Effector CD8-positive, alpha-beta T cell (primary cell): ENCODE measurements at regions not wholly inside any gene's neighbourhood (a gene's known extent, or its start where the extent isn't known, plus 50 kb on each side); places are given as distances from the start of the nearest gene placed in this dataset.
A peak's percentile ranks its signal among the peaks of the same experiment; 100 is the strongest.

ENCODE experiments used
- DNase-seq: peaks from one replicate; lab custom pipeline; 2025; lab: John Stamatoyannopoulos, UW

DNA sequence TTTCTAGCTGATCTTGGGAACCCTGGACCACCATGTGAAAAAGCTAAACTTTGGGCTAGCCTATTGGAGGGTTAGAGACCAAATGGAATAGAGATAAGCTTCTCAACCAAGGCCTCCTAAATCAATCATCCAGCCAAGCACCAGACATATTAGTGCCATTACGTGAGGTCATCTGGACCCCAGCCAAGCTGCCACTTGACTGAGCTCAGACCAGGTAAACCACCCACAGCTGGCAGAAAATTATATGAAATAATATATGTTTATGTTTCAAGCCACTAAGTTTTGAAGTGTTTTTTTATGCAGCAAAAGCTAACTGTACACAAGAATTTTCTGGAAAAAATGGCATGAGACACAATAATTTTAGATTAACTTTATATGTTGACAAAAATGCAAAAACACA is 82.6 kb upstream of the PCGF5 start:
- DNase-seq: no peak

DNA sequence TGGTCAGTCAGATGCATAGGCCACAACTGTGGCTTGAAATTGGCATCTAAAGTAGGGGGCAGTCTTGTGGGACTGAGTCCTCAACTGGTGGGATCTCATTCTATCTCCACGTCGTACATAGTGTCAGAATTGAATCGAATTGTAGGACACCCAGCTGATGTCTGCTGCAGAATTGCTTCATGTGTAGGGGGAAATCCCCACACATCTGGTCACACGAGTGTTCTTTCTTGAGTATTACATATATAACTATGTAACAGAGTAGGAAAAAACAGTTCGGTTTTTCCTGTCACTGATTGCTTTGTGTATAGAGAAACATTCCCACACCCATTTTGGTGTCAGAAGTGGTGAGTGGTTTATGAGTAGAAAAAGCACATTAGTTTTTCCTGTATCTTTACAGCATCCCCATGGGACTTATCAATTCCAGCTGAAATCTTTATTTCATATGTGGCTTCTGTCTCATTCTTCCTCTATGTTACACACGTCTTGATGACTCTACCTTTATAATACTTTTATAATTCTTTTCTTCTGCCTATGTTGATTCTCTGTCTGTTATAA is 79.4 kb upstream of the PCGF5 start:
- DNase-seq: no peak

DNA sequence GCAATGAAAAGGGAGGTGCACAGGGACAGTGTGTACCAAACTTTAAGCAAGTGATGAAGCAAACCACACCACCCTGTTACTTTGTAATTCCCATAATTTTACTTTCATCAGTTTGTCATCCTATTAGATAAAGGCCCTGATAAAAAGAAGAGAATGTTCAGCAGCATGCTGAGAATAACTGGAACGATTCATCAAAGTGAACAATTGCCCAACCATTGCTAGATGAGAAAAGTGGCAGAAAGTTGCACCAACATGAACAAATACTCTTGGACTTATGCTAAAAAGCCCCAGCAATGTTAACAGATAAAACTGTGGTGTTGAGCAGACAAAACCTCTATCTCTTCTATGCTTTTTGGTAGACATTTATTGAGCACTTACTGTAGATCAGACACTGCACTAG is 75.5 kb upstream of the PCGF5 start:
- DNase-seq: no peak

DNA sequence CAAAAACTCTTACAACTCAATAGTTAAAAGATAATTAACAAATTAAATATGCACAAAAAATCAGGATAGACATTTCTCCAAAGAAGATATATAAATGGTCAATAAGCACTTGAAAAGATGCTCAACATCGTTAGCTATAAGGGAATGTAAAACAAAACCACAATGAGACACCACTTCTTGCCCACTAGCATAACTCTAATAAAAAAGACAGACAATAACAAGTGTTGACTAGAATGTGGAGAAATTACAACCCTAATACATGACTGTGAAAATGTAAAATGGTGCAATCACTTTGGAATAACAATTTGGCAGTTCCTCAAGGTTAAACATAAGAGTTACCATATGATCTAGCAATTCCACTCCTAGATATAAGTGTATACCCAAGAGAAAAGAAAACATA is 74.3 kb upstream of the PCGF5 start:
- DNase-seq: no peak

DNA sequence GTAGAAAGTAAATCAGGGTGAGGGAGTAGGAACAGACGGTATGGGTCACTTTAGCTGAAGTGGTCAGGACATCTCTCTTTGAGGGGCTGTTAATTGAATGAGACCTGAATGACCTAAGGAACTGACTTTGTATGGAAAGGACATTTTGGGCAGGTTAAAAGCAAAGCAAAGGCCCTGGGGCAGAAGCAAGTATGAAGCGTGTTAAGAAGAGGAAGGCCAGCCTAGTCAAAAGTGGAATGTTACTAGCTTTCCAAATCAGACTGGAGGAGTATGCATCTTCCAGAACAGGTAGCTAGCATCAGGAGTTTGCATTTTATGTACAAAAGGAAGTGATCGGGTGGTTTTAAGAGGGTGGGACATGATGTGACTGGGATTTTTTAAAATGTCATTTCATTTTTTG is 70.9 kb upstream of the PCGF5 start:
- DNase-seq: no peak

DNA sequence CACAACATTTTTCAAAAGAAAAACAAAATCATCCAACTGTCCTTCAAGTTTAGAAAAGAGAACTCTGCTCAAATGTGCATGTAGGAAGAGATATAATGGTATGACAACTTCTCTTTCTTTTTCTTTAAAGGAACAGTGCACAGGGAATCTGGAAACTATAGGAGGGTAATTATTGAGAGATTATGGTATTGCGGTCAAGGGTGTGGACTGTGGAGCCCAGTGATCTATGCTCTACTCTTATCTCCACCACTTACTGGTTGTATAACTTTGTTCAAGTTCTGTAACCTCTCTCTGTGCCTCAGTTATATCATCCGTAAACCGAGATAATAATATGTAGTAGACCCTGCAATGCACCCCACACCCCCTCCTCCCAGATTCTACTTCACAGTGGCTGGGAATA is 69.8 kb upstream of the PCGF5 start:
- DNase-seq: no peak

DNA sequence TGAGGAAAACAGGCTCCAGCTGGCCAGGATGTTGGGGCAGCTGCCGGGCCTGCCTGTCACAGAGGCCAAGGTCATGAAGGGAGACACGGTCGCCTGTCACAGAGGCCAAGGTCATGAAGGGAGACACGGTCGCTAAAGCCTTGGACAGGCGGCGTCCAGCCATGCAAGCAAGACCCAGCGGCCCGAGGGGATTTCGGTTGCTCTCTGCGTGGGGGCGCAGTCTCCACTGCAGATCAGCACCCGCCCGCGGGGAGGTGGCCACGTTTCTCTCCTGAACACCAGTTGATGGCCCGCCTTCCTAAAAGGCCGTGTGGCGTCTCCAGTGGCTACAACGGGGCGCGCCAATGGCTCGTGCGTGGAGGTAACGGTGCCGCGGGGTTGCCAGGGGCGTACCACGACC is 67.0 kb upstream of the PCGF5 start:
- DNase-seq: no peak

DNA sequence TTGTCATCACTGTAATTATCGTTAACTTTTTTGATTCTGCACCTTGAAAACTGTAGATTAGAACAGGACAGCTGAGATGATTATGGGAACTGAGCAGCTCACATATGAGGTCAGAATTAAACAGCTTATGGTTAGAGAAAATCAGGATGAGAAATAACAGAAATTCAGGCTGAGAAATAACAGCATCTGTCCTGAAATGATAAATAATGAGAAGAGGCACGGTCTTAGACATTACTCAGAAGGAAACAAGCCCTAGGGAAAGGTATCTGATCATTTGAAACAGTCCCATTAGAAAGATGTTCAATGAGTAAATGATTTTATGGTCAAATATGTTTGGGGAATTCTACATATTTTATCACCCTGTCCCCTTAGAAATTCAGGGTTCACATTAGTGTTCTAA is 65.6 kb upstream of the PCGF5 start:
- no peak for DNase-seq

DNA sequence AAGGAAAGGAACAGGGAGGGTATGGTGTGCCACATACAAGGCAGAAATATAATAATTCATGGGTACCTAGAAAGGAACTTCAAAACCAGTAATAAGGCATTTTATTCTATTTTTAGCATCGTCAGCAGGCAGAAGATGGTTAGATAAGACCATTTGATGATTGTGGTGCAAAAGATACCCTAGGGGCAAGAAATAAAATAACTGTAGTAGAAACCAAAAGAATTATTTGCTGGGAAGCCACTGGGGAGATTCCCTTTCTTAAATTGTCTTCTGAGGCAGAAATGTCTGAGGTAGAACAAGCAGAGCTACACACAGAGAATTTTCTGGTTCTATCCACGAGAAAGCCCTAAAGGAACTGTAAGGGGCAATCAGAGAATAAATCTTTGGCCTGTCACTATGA is 64.3 kb upstream of the PCGF5 start:
- DNase-seq: no peak

DNA sequence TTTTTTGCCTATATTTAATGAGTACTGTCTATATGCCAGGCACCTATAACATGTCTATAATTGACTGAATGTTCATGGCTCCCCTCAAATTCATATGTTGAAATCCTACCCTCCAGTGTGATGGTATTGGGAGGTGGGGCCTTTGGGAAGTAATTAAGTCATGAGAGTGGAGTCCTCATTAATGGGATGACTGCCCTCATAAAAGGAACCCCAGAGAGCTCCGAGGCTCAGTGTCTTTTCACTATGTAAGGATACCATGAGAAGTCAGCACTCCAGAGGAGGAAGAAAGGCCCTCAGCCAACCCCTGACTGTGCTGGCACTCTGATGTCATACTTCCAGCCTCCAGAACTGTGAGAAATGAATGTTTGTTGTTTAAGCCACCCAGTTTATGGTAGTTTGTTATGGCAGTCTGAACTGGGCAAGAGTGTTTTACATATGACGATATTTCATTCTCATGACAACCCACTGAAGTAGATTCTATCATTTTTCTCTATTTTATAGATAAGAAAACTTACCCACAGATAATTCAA is 61.1 kb upstream of the PCGF5 start:
- no peak for DNase-seq

DNA sequence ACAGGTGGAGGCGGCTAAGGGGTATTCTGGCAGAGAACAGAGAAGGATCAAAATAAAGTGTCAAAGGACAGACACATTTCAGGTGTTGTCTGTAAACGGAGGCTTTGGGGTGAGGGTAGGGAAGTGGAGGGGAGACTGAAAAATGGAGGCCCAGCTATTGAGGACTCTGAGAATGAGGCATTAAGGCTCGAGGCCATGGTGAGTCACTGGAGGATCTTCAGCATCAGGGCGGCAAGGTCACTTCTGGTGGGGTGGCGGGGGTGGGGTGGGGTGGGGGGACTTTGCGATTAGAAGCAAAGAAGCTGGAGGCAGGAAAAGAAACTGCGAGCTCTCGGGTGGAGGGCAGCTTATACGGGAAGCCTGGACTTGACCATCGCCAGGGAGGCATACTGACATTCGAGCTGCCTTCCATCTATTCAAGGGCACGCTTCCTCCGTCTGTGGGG is 58.4 kb upstream of the PCGF5 start:
- DNase-seq: no peak

DNA sequence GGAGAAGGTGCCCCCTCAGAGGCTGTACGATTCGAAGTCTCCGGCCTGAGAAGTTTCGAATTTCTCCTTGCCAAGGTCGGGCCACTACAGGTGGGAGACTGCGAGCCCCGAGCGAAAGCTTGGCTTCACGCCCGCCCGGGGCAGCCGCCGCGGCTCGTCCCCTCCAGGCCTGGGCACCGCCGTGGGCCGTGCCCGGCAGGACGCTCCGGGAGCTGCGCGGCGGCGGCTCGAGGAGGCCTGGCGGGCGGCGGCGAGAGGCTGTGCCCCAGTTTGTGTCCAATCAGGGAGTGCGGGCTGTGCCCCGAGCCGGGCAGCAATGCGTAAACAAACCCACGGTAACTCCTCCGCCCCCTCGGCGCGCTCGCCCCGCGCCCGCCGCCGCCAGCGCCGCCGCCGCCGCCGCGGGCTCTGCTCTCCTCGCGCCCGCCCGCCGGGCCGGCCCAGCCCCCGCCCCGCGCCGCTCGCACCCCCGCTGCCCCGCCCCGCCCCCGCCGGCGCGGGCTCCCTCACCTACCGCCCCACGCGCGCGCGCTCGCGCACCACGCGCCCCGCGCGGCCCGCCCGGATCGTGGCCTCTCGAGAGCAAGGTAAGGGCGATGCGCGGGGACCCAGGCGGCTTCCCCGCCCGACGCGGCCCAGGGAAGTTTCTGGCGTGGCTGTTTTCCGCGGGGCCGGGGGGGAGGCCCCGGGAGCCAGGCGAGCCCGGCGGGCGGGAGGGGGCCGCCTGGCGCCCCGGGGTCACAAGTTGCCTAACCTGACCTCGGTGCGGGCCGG is 57.8 kb upstream of the PCGF5 start:
- DNase-seq: peak; percentile 71

DNA sequence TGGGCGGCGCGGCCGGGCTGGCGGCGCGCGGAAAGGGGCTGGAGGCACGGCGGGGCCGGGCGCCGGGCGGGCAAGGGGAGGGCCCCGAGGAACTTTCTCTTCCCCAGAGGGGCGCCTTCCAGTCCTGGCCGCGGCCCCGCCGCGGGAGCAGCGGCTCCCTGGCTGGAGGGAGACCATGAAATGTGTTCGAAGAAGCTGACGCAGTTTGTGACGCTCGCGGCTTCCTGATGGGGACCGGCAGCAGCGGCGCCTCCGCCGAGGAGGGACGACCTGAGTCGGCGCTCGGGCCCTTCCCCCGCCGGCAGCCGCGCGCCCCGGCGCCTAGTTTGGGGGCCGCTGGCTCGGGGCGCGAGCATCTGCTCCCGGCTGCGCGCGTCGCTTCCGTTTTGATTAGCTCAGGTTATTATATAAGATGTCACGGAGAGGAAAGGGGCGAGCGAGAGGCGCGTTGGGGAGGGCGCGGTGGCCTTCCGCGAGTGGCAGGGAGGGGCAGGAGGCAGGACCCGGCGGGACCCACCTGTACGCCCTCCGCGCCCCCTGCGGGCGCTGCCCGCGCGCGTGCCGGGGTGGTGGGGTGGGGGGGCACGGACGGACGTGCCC is 57.1 kb upstream of the PCGF5 start:
- DNase-seq: peak; percentile 76

DNA sequence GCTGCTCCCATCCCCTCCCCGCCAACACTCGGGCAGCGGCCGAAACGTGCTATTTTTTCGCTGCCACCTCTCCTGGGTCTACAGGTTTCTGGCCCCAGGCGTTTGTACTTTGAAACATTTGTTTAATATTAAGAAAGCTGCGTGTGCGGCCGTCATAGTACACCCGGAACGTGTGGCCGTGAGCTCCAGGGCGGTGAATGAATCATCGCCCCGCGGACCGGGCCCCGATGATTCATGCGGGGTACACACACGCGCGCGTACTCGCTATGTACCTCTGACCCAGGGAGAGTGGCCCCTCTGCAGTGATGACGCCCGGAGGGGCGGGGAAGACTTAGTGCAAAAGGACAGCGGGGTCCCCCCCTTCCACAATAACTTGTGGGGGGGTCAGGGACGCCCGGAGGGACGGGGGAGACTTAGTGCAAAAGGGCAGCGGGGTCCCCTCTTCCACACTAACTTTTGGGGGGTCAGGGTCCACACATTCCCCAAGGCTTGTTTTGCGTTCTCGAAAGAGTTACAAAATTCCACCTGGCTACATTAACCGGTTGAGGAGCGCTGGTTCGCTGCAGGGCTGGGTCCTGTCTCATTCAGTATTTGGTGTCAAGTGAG is 56.5 kb upstream of the PCGF5 start:
- DNase-seq: peak; percentile 41

DNA sequence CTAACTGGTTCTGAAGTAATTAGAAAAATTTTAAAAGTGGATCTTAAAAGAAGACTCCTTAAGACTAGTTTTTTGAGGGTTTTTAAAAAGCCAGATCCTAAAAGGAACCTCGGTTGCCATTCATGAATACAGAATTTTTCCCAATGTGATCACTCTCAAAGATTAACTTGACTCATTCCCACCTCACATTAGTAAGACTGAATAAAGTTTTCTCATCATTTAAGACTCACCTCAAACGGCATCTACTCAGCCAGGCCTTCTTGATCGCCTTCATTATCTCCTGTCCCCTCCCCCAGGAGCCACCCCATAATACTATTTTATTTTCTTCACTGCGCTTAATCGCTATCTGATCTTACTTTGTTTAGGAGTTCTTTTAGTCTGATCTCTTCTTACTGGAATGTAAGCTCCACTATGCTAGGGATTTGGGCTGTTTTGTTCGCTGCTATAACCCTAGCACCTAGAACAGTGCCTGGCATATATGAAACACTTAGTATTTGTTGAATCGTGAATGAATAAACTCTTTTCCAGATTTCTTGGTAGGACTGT is 55.9 kb upstream of the PCGF5 start:
- no peak for DNase-seq

DNA sequence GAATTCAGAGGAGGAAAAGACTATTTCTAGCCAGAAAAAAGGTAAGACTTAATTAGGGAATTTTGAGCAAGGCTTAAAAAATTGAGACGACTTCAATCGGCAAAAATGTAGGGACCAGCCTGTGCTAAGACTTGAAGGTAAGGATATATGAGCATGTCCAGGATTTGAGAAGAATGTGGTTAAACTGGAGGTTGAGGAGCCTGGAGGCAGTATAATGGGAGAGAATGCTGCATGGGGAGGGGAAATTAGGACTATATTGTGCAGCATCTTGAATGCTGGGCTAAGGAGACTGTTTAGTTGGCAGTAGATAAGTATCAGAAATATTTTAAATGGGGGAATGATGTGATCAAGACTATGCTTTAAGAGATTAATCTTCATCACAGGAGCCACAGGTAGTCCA is 53.1 kb upstream of the PCGF5 start:
- DNase-seq: no peak

DNA sequence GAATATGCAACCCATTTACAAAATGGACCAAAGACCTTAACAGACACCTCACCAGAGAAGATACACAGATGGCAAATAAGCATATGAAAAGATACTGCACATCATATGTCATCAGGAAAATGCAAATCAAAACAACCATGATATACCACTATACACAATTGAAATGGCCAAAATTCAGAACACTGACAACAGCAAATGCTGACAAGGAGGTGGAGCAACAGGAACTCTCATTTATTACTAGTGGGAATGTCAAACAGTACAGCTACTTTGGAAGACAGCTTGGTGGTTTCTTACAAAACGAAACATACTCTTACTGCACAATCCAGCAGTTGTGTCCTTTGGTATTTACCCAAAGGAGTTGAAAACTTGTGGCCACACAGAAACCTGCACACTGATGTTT is 50.0 kb upstream of the PCGF5 start:
- DNase-seq: no peak
